Heart left ventricle (tissue), 16 donors: ENCODE measurements at regions not wholly inside any gene's neighbourhood (a gene's known extent, or its start where the extent isn't known, plus 50 kb on each side); places are given as distances from the start of the nearest gene placed in this dataset.
"Not testable (repeated sequence)": the region's sequence is repeated elsewhere in the genome, so short reads cannot be mapped to it uniquely, and the experiment has no call there.

Experiments
- ATAC-seq, 4 donors: fragments of 200-7000 bp; cut with Tn5 transposase; one replicate each; pipeline ENCODE4 v1.9.1; 2020 to 2022; ENCODE audit warnings: moderate library complexity in 4 of 4, mild to moderate bottlenecking in 3 of 4, moderate number of reproducible peaks in 1 of 4
- DNase-seq, 5 donors: peaks; one replicate each; pipeline ENCODE4 v3.0.0-alpha.2; 2020
- H3K27ac ChIP-seq, 12 donors: fragments of 200-600 bp; sonication (generic) in 4 of 12; one replicate each; pipeline versions ENCODE4 v1.5.0 to v1.8.0; 2016 to 2022; ENCODE audit warnings: mild to moderate bottlenecking in 2 of 12
- H3K27me3 ChIP-seq, 9 donors: fragments of 200-600 bp; sonication (generic) in 2 of 9; one replicate each; pipeline versions ENCODE4 v1.5.1 to v1.8.0; 2016 to 2022; ENCODE audit warnings: mild to moderate bottlenecking in 3 of 9
- H3K36me3 ChIP-seq, 9 donors: fragments of 200-600 bp; sonication (generic) in 2 of 9; one replicate each; pipeline versions ENCODE4 v1.5.0 to v1.8.0; 2018 to 2022; ENCODE audit warnings: mild to moderate bottlenecking in 2 of 9
- H3K4me1 ChIP-seq, 12 donors: fragments of 200-600 bp; sonication (generic) in 4 of 12; one replicate each; pipeline versions ENCODE4 v1.5.0 to v1.8.0; 2016 to 2022; ENCODE audit warnings: mild to moderate bottlenecking in 3 of 12
- H3K4me3 ChIP-seq, 12 donors: fragments of 200-600 bp; sonication (generic) in 4 of 12; one replicate each; pipeline versions ENCODE4 v1.5.0 to v1.8.0; 2017 to 2022; ENCODE audit warnings: mild to moderate bottlenecking in 9 of 12, moderate library complexity in 4 of 12
- H3K9me3 ChIP-seq, 12 donors: fragments of 200-600 bp; sonication (generic) in 4 of 12; one replicate each; pipeline versions ENCODE4 v1.5.0 to v1.8.0; 2016 to 2022; ENCODE audit warnings: mild to moderate bottlenecking in 1 of 12
- CTCF ChIP-seq, 12 donors: fragments of 200-600 bp; sonication (generic) in 4 of 12; IDR thresholded peaks; one replicate each; pipeline versions ENCODE4 v1.5.0 to v1.8.0; 2018 to 2022; ENCODE audit warnings: antibody characterized with exemption in 12 of 12, mild to moderate bottlenecking in 5 of 12
- POLR2A ChIP-seq, 2 donors: fragments of 450-650 bp; IDR thresholded peaks; one replicate each; pipeline ENCODE4 v1.6.1; 2017; ENCODE audit warnings: antibody characterized with exemption in 2 of 2, mild to moderate bottlenecking in 2 of 2, moderate library complexity in 2 of 2
- WGBS, 4 donors: extraction: QIAGEN DNeasy Blood & Tissue Kit in 2 of 4; methylation state at CpG; one replicate each; pipeline versions ENCODE4 v1.1.5 to v1.1.7; 2013 to 2018; 5-methylcytosine and 5-hydroxymethylcytosine counted together
- intact Hi-C, 10 donors: fragments of 100-400 bp; cut with DNase I; formaldehyde crosslinking; loops; one replicate each; pipeline versions ENCODE4 v1.11.1 to v1.14.2; 2022
- donor health status: ischemic (EF 13 %, LVEDD 7.1; RV severe dilation, severe dysfunction).
- donor health status: healthy with polysubstance abuse.
- donor health status: DM: no; HTN: yes; CAD: no.
- donor health status: DM: no; HTN: no; CAD: no.
- donor health status: ischemic (EF 25% LVEDD 6.9; RV normal size, moderate dysfunction).
- donor health status: ischemic (EF 25% LVEDD 5.7; RV mildly dilated, moderate dysfunction).
- donor health status: healthy.
- donor health status: DM: yes; HTN: yes; CAD: no.
- donor health status: ischemic (EF 35%, LVEDD 5.7; RV mildly dilated, moderate dysfunction).
- donor health status: nonischemic (EF 11% LVEDD 7.7; RV severe dilation, severe dysfunction).
- donor health status: DM: yes; HTN: yes; CAD: no.
- donor health status: PGD.
- donor health status: ischemic (EF 29% LVEDD 5.4; RV normal size, mild dysfunction).
- donor health status: nonischemic (EF 23%, LVEDD 6.1; RV moderate dilation, normal function).

- Histone ChIP-seq H3K9me3 (peaks cover 0 to 3% (median 0%) of the 10 kb centered on the region in 12 donors), H3K27ac (no peak overlapping the region), H3K36me3 (no peaks in the 10 kb centered on the region), H3K4me3 (no peak overlapping the region), H3K4me1 (peaks cover 0 to 5% (median 0%) of the 10 kb centered on the region in 12 donors), H3K27me3 (no peaks in the 10 kb centered on the region)
- intact Hi-C loops: loop anchor here in 1 of 10 donors (10.0 kb wide), 1 partner anchor 127 kb away; no protein-coding TSS in a partner anchor
- TF ChIP-seq CTCF (IDR thresholded peaks at IDR 0.05): no peak
- TF ChIP-seq POLR2A (IDR thresholded peaks at IDR 0.05): no peak
- WGBS, 4 donors: 96 to 100% (median 97%) methylated on average over 1 of the region's 1 CpG
- no peak for DNase-seq
- no peak for ATAC-seq
Observed at GRCh38 chr5:38678076-38678475, 121.6 kb upstream of the LIFR start.

GRCh38 chr5:38678697-38679096, 122.3 kb upstream of the LIFR start:
- intact Hi-C loops: loop anchor here in 1 of 10 donors (10.0 kb wide), 1 partner anchor 126 kb away; no protein-coding TSS in a partner anchor
- not testable (repeated sequence) for ATAC-seq, H3K27ac ChIP-seq

GRCh38 chr5:38680094-38680825, 123.8 kb upstream of the LIFR start:
- peaks cover 0 to 3% (median 0%) of the 10 kb centered on the region in 12 donors for H3K9me3 ChIP-seq
- WGBS, 4 donors: 68 to 79% (median 74%) methylated on average over 5 of the region's 5 CpGs
- H3K27ac ChIP-seq: no peak overlapping the region
- no peaks in the 10 kb centered on the region for H3K36me3 ChIP-seq
- no peak overlapping the region for H3K4me3 ChIP-seq
- H3K27me3 ChIP-seq: no peaks in the 10 kb centered on the region
- DNase-seq (no peak), ATAC-seq (no peak)
- peaks cover 0 to 5% (median 0%) of the 10 kb centered on the region in 12 donors for H3K4me1 ChIP-seq
- intact Hi-C loops: loop anchor here in 1 of 10 donors (10.0 kb wide), 1 partner anchor 125 kb away; no protein-coding TSS in a partner anchor
- no peak for TF ChIP-seq CTCF (IDR thresholded peaks at IDR 0.05)

More at GRCh38 chr5:38678697-38679096, 122.3 kb upstream of the LIFR start:
- H3K27me3 ChIP-seq, H3K36me3 ChIP-seq, H3K4me3 ChIP-seq, DNase-seq, H3K9me3 ChIP-seq, H3K4me1 ChIP-seq: not testable (repeated sequence)
- WGBS, 4 donors: 87 to 95% (median 93%) methylated on average over 7 of the region's 7 CpGs

GRCh38 chr5:38681029-38681706, 124.7 kb upstream of the LIFR start:
- Histone ChIP-seq H3K4me1 (peaks cover 0 to 5% (median 0%) of the 10 kb centered on the region in 12 donors), H3K9me3 (no peaks in the 10 kb centered on the region), H3K27me3 (no peaks in the 10 kb centered on the region), H3K4me3 (no peak overlapping the region), H3K27ac (no peak overlapping the region), H3K36me3 (no peaks in the 10 kb centered on the region)
- TF ChIP-seq POLR2A (IDR thresholded peaks at IDR 0.05) (no peak), CTCF (IDR thresholded peaks at IDR 0.05) (no peak)
- no peak for ATAC-seq
- WGBS, 4 donors: 73 to 84% (median 83%) methylated on average over 3 of the region's 3 CpGs
- no peak for DNase-seq
- intact Hi-C loops: loop anchor here in 1 of 10 donors (10.0 kb wide), 1 partner anchor 124 kb away; no protein-coding TSS in a partner anchor
